ENCODE measurements at regions not wholly inside any gene's neighbourhood (a gene's known extent, or its start where the extent isn't known, plus 50 kb on each side); places are given as distances from the start of the nearest gene placed in this dataset.

DNA sequence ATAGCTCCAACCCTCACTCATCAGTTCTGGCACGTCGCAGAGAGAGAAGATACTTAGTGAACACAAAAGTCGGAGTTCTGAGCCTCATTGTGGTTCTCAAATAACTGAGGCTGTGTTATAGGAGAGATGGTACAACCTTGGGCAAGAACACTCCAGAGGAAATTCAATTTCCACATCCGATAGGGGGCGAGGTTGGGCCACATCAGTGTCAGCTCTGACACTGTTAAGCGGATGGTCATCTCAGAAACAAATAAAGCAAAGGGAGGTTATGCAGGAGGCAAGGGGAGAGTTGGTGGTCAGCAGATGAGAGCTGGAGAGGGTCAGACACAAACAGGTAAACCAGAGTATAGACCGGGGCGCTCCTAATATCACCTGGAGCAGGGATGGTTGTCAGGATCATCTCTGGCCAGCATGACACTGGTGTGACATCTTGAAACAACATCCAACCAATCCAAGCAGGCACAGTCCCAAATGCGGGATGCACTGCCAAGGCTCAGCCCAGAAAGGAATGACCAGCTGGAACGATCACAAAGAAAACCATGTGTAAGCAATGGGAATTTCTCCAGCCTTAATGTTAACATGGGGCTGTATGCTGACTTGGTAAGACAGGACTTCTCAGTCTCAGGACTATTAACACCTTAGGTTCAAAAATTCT lies 331.8 kb downstream of the HACE1 start:
- TF ChIP-seq POLR2A (IDR thresholded peaks at IDR 0.05; ENCODE audit: low read length) = no peak
- no peak for TF ChIP-seq GATA1 (IDR thresholded peaks at IDR 0.05; ENCODE audit: low read depth, low read length)
